ENCODE measurements at regions not wholly inside any gene's neighbourhood (a gene's known extent, or its start where the extent isn't known, plus 50 kb on each side); places are given as distances from the start of the nearest gene placed in this dataset.

- Histone ChIP-seq H3K9ac (ENCODE audit: low read length) (no peak overlapping the region), H3F3A (ENCODE audit: low read length, unreplicated experiment) (no peaks in the 10 kb centered on the region), H3K79me2 (ENCODE audit: low read length) (no peaks in the 10 kb centered on the region), H3K9me3 (ENCODE audit: low read length) (no peaks in the 10 kb centered on the region), H3K4me1 (ENCODE audit: insufficient read depth, low read length) (no peaks in the 10 kb centered on the region), H4K20me1 (ENCODE audit: low read length) (no peaks in the 10 kb centered on the region), H3K4me2 (ENCODE audit: low read length) (no peak overlapping the region), H3K27ac (ENCODE audit: low read length) (no peak overlapping the region), H3K36me3 (ENCODE audit: low read depth, low read length) (no peaks in the 10 kb centered on the region), H3K27me3 (ENCODE audit: low read length) (peaks cover 22% of the 10 kb centered on the region), H2AFZ (ENCODE audit: low read length) (no peak overlapping the region), H3K4me3 (ENCODE audit: low read length) (no peak overlapping the region), H3K9me2 (replicated peaks; ENCODE audit: low read length) (no peaks in the 10 kb centered on the region)
- DNase-seq = no peak
- ATAC-seq = no peak
- TF ChIP-seq, protein P1, sequence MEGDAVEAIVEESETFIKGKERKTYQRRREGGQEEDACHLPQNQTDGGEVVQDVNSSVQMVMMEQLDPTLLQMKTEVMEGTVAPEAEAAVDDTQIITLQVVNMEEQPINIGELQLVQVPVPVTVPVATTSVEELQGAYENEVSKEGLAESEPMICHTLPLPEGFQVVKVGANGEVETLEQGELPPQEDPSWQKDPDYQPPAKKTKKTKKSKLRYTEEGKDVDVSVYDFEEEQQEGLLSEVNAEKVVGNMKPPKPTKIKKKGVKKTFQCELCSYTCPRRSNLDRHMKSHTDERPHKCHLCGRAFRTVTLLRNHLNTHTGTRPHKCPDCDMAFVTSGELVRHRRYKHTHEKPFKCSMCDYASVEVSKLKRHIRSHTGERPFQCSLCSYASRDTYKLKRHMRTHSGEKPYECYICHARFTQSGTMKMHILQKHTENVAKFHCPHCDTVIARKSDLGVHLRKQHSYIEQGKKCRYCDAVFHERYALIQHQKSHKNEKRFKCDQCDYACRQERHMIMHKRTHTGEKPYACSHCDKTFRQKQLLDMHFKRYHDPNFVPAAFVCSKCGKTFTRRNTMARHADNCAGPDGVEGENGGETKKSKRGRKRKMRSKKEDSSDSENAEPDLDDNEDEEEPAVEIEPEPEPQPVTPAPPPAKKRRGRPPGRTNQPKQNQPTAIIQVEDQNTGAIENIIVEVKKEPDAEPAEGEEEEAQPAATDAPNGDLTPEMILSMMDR (conservative IDR thresholded peaks at IDR 0.05; ENCODE audit: low read depth, low read length) = no peak
- no peak for TF ChIP-seq EZH2 (IDR thresholded peaks at IDR 0.05; ENCODE audit: low read length, unreplicated experiment)
- no peak for TF ChIP-seq EZH2phosphoT487 (IDR thresholded peaks at IDR 0.05; ENCODE audit: borderline replicate concordance, low read length)
- no TSS peak for BruUV-seq (replicated peaks)
- intact Hi-C loops (cut with micrococcal nuclease) = no loop called here
- CTCF ChIA-PET = no interaction called here
- POLR2A ChIA-PET (ENCODE audit: unreplicated experiment) = no interaction called here
Observed at GRCh38 chr5:154562244-154562880, 84.3 kb upstream of the HAND1 start.

- no TSS peak for BruUV-seq (replicated peaks)
- Histone ChIP-seq H3K36me3 (ENCODE audit: low read depth, low read length) (no peaks in the 10 kb centered on the region), H3K9ac (ENCODE audit: low read length) (no peak overlapping the region), H3K79me2 (ENCODE audit: low read length) (no peaks in the 10 kb centered on the region), H3K27ac (ENCODE audit: low read length) (no peak overlapping the region), H4K20me1 (ENCODE audit: low read length) (no peaks in the 10 kb centered on the region), H3K9me3 (ENCODE audit: low read length) (no peaks in the 10 kb centered on the region), H3F3A (ENCODE audit: low read length, unreplicated experiment) (no peaks in the 10 kb centered on the region), H3K4me2 (ENCODE audit: low read length) (no peak overlapping the region), H3K4me1 (ENCODE audit: insufficient read depth, low read length) (no peaks in the 10 kb centered on the region), H3K4me3 (ENCODE audit: low read length) (no peak overlapping the region), H3K27me3 (ENCODE audit: low read length) (0 out of 2 replicates have a peak, but pooled peaks cover 5% of the 10 kb centered on the region), H2AFZ (ENCODE audit: low read length) (no peak overlapping the region), H3K9me2 (replicated peaks; ENCODE audit: low read length) (no peaks in the 10 kb centered on the region)
- CTCF ChIA-PET = no interaction called here
- ATAC-seq (no peak), DNase-seq (no peak)
- intact Hi-C loops (cut with micrococcal nuclease) = no loop called here
- TF ChIP-seq, protein P1 (conservative IDR thresholded peaks at IDR 0.05; ENCODE audit: low read depth, low read length) = no peak
- TF ChIP-seq EZH2phosphoT487 (IDR thresholded peaks at IDR 0.05; ENCODE audit: borderline replicate concordance, low read length) (no peak), EZH2 (IDR thresholded peaks at IDR 0.05; ENCODE audit: low read length, unreplicated experiment) (no peak)
- POLR2A ChIA-PET (ENCODE audit: unreplicated experiment) = no interaction called here
Observed at GRCh38 chr5:154559398-154560276, 81.6 kb upstream of the HAND1 start.

DNA sequence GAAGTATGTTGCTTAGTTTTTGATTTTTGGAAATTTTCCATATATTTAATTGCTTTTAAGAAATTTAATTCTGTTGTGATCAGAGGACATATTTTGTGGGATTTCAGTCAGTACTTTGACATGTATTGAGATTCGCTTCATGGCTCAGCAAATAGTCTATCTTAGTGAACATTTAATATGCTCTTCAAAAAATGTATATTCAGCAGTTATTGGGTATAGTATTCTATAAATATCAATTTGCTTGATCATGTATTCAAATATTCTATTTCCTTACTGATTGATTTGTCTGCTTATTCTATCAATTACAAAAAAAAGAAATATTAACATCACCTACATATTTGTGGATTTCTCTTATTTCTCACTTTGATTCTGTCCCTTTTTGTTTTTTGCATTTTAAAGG, 79.5 kb upstream of the HAND1 start:
- Histone ChIP-seq H2AFZ (ENCODE audit: low read length) (no peak overlapping the region), H3K36me3 (ENCODE audit: low read depth, low read length) (no peaks in the 10 kb centered on the region), H3K9me3 (ENCODE audit: low read length) (no peaks in the 10 kb centered on the region), H3K4me1 (ENCODE audit: insufficient read depth, low read length) (no peaks in the 10 kb centered on the region), H3K4me2 (ENCODE audit: low read length) (no peak overlapping the region), H3K27ac (ENCODE audit: low read length) (no peak overlapping the region), H3K9ac (ENCODE audit: low read length) (no peak overlapping the region), H3K4me3 (ENCODE audit: low read length) (no peak overlapping the region), H3K9me2 (replicated peaks; ENCODE audit: low read length) (no peaks in the 10 kb centered on the region), H3K79me2 (ENCODE audit: low read length) (no peaks in the 10 kb centered on the region), H3F3A (ENCODE audit: low read length, unreplicated experiment) (no peaks in the 10 kb centered on the region), H4K20me1 (ENCODE audit: low read length) (no peaks in the 10 kb centered on the region), H3K27me3 (ENCODE audit: low read length) (0 out of 2 replicates have a peak, but pooled peaks cover 5% of the 10 kb centered on the region)
- no peak for ATAC-seq
- ChIA-PET POLR2A (ENCODE audit: unreplicated experiment) (no interaction called here), CTCF (no interaction called here)
- no TSS peak for BruUV-seq (replicated peaks)
- DNase-seq = no peak
- intact Hi-C loops (cut with micrococcal nuclease) = no loop called here
- no peak for TF ChIP-seq EZH2phosphoT487 (IDR thresholded peaks at IDR 0.05; ENCODE audit: borderline replicate concordance, low read length)
- TF ChIP-seq, protein P1 (conservative IDR thresholded peaks at IDR 0.05; ENCODE audit: low read depth, low read length) = no peak
- no peak for TF ChIP-seq EZH2 (IDR thresholded peaks at IDR 0.05; ENCODE audit: low read length, unreplicated experiment)
